Hematopoietic multipotent progenitor cell treated with erythropoietin and hydrocortisone succinate and interleukin-3 and kit ligand, for 4 days (in vitro differentiated cells): ENCODE measurements at regions not wholly inside any gene's neighbourhood (a gene's known extent, or its start where the extent isn't known, plus 50 kb on each side); places are given as distances from the start of the nearest gene placed in this dataset.

ENCODE experiments used
- DNase-seq: peaks from one replicate; pipeline ENCODE4 v3.0.0-alpha.2; 2015

- no peak for DNase-seq
Measured at GRCh38 chr20:22430154-22430745, 154.1 kb downstream of the FOXA2 start.

DNA sequence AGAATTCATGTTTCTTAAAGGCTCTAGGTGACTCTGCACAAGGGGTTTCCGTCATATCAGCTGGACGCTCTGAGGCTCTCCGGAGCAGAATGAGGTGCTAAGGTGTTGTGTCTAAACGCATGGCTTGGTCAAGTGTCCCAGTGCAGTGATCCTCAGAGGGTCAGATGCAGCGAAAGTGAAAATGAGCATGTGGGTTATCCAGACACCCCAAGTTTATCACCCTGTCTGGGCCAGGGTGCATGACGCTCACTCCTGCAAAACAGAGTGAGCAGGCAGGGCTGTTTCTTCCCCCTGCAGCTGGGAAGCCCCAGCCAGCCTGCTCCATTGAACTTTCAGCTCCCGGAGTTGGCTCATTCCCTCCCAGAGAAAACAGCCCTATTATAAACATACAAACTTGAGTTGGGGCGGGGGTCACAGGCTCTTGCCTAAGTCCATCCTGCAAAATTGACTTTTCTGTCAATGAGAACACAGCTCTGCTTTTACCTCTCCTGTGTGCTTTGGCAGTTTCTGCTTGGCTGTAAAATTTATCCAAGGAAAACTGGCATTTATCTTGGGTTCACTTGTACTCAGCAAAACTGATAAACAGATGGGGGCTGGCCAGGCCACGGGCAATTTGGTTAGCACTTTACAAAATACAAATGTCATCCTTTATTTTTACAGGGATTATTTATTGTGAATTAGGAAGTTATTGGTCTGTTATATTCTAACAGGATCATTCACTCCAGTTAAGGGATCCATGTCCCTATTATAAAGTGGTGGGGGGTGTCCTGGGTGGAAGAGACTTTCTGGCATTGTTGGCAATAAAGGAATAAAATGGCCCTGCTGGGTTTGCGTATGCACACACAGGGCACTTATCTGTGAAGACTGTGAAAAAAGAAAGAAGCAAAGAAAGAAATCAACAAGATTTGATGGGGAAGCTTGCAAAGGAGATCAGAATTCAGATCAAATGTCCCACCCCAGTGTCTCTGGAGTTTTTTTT is 154.9 kb downstream of the FOXA2 start:
- DNase-seq = no peak

- DNase-seq = no peak
Measured at GRCh38 chr20:22428051-22428450, 156.3 kb downstream of the FOXA2 start.

DNA sequence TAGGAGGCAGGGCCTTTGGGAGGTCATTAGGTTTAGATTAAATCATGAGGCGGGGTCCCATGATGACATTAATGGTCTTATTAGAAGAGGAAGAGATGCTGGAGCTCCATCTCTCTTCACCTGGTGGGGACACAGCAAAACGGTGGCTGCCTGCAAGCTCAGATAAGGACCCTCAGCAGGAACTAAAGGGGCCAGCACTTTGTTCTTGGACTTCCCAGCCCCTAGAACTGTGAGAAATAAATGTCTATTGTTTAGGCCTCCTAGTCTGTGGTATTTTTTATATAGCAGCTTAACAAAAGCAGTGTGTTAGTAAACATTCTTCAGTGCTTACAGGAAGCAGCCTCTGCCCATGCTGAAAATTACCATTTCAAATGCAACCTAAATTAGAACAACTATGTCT is 157.6 kb downstream of the FOXA2 start:
- DNase-seq = no peak

GRCh38 chr20:22425344-22426295 is 158.8 kb downstream of the FOXA2 start:
- no peak for DNase-seq

DNA sequence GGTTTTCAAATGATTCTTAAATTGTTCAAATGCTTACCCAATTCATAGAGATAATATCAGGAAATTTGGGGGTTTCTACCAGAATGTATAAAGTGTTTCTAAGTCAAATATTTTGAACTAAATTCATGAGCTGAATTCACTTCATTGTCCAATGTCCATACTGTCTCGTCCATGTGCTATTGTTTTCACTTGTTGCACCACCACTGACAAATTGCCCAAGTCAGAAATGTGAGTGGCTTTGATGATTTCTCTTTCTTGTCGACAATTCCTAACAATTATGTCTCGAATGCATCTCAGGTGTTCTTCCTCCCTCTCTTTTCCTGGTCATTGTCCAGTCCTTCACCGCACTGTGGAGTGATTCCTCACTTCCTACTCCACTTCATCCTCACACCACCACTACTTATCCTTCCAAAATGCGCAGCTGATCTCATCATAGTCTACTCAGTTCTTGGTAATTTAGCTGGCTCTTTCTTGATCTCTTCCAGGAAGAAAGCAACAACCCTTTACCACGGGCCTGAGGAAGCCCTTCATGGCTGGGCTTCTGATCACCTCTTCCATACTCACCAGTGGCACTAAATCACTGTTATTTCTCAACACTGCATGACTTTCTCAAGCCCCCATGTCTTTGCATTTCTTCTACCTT is 161.1 kb downstream of the FOXA2 start:
- no peak for DNase-seq

GRCh38 chr20:22420116-22420598 is 164.2 kb downstream of the FOXA2 start:
- DNase-seq = no peak

DNA sequence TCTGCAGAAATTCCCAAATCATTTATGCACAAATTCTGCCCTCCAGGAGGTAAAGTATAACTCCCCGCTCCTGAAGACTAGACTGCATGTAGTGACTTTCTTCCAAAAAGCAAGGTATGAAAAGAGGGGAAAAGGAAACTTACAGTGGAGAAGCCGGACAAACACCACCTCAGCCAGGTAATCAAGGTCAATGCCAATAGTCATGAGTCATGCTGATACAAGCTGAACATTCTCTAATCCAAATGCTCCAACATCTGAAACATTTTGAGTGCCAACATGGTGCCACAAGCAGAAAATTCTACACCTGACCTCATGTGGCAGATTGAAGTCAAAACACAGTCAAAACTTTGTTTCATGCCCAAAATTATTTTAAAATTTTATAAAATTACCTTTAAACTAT is 165.6 kb downstream of the FOXA2 start:
- no peak for DNase-seq

DNA sequence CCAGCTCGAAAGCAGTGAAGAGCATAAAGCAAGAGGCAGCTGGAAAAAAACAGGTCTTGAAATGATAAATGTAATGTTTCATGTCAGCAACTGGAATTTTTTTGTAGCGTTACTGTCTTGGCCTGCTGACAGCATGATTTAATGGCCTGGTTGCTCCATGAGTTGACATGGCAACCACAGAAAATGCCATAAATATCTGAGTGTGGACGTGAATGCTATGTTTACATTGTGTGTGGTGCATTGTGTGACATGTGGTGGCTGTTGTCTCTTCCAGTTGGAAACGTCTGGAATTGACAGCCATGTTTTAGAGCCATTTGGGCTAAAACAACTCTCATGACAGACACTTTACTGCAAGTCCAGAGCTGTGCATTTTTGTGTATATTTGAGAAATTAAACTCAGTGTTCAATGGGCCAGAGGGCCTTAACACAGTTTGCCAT is 170.0 kb downstream of the FOXA2 start:
- peak; percentile 2 for DNase-seq

- DNase-seq = no peak
Measured at GRCh38 chr20:22412977-22413868, 171.1 kb downstream of the FOXA2 start.

DNA sequence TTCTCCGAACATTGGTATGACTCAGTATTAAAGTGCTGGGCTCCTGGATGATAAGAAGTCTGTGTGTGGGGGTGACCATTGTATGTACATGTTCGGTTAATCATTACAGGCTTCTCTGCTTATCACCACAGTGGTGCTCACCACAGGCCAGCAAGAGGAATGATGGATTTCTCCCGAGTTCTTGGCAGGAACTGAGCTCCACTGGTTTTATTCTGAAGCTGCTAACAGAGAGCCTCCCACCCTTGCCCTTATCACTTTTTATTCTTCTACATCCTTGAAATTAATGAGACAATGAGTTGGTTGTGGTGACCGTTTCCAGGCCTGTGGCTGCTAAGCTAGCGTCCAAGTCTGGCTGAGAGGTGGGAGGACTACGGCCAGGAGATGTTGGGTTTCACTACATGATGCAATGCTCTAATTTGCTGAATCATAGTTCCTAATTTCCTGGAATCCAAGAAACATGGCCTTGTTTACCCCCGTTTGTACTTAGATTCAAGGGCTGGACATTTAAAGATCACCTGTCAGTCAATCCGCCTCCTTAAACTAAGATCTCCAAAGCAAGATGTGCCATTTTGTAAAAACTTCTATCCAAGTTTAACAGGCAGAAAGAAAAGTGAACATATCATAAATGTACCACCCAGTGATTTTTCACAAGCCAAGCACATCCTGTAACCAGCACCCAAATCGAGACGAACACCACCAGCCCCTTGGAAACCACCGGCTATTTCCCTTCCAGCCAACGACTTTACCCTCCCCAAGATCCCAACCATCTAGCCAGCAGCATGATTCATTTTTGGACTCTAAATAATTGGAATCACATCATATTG is 172.5 kb downstream of the FOXA2 start:
- DNase-seq = peak; percentile 74

- no peak for DNase-seq
Measured at GRCh38 chr20:22411286-22411626, 173.1 kb downstream of the FOXA2 start.

GRCh38 chr20:22410556-22411130 is 173.7 kb downstream of the FOXA2 start:
- no peak for DNase-seq

GRCh38 chr20:22408521-22409402 is 175.6 kb downstream of the FOXA2 start:
- DNase-seq = no peak

GRCh38 chr20:22407237-22408193 is 176.9 kb downstream of the FOXA2 start:
- no peak for DNase-seq

GRCh38 chr20:22404419-22405170 is 179.8 kb downstream of the FOXA2 start:
- no peak for DNase-seq
